ENCODE measurements at regions not wholly inside any gene's neighbourhood (a gene's known extent, or its start where the extent isn't known, plus 50 kb on each side); places are given as distances from the start of the nearest gene placed in this dataset.

DNA sequence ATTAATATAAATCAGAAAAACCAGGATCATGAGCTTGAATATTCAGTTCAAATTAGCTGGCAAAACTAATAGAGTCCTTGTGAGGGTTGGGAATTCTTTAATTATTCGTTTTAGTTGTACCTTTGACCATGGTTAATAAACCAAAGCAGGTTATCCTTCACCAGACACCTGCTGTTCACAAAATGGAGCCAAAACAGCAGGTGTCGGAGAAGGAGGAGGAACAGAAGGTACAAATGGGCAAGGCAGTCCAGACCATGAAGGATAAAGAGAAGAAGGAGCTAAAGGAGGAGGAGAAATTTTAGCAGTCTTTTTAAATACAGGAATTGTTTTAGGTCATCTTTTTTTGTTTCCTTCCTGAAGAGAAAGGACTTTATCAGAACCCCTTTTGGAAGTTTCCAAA lies 106.1 kb downstream of the NHLRC3 start:
- Histone ChIP-seq H3K36me3 (ENCODE audit: insufficient read depth, low read length) (no peaks in the 10 kb centered on the region), H3K4me1 (ENCODE audit: insufficient read depth, low read length) (no peaks in the 10 kb centered on the region), H3K4me3 (ENCODE audit: low read length) (no peak overlapping the region), H3K27me3 (ENCODE audit: control insufficient read depth in 1 of 2, insufficient read depth in 2 of 2, low read length in 2 of 2) (peaks cover 0 to 5% of the 10 kb centered on the region in 2 experiments), H3K27ac (ENCODE audit: low read depth in 1 of 2, low read length in 2 of 2) (no peak overlapping the region), H3K9me3 (ENCODE audit: control insufficient read depth in 1 of 2, insufficient read depth in 1 of 2, low read length in 2 of 2) (no peaks in the 10 kb centered on the region)
- Mint-ChIP-seq H3K27me3 (peaks cover 35% of the 10 kb centered on the region), H3K27ac (no peak overlapping the region), H3K4me1 (ENCODE audit: low read depth) (no peaks in the 10 kb centered on the region), H3K4me3 (no peak overlapping the region), H3K9me3 (no peaks in the 10 kb centered on the region), H3K36me3 (ENCODE audit: low read depth) (no peaks in the 10 kb centered on the region)
- CTCF ChIA-PET: interaction anchor here (1.6 kb wide), 1 partner anchor 11 kb away, joined by 3 read pairs; no protein-coding TSS in a partner anchor
- ATAC-seq (ENCODE audit: poor library complexity): no peak
- no peak for DNase-seq
- intact Hi-C loops (cut with DNase I, micrococcal nuclease): no loop called here
- TF ChIP-seq, protein P1, sequence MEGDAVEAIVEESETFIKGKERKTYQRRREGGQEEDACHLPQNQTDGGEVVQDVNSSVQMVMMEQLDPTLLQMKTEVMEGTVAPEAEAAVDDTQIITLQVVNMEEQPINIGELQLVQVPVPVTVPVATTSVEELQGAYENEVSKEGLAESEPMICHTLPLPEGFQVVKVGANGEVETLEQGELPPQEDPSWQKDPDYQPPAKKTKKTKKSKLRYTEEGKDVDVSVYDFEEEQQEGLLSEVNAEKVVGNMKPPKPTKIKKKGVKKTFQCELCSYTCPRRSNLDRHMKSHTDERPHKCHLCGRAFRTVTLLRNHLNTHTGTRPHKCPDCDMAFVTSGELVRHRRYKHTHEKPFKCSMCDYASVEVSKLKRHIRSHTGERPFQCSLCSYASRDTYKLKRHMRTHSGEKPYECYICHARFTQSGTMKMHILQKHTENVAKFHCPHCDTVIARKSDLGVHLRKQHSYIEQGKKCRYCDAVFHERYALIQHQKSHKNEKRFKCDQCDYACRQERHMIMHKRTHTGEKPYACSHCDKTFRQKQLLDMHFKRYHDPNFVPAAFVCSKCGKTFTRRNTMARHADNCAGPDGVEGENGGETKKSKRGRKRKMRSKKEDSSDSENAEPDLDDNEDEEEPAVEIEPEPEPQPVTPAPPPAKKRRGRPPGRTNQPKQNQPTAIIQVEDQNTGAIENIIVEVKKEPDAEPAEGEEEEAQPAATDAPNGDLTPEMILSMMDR (IDR thresholded peaks at IDR 0.05): no peak
- POLR2A ChIA-PET: no interaction called here

DNA sequence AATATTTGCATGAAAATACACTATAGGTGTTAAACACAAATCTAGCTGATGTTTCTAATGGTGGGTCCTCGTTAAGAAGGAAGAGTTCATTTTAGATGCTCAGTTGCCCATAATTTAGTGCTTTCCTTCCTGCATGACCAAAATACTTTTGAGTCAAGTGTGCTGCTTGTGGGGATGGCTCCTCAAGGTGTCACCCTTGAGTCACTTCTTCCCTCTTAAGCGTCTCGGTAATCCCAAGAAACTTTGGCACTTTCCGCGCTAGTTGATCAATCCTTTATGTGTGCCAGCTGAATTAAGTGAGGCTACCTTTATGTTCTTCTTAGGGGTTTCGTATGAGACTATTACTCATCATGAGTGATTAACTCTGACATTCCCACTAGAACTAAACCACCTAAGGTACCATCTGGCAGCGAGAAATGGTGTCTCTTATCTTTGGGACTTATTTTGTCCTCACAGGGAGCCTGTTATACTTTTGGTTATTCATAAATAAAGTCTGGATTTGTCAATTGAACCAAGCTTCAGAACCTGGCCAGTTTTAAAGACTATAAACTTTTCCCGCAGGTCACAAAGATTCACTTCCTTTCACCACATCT lies 106.8 kb downstream of the NHLRC3 start:
- CTCF ChIA-PET: interaction anchor here (1.6 kb wide), 1 partner anchor 10 kb away, joined by 3 read pairs; no protein-coding TSS in a partner anchor
- no peak for ATAC-seq (ENCODE audit: poor library complexity)
- Mint-ChIP-seq H3K27me3 (peaks cover 38% of the 10 kb centered on the region), H3K4me1 (ENCODE audit: low read depth) (no peaks in the 10 kb centered on the region), H3K36me3 (ENCODE audit: low read depth) (no peaks in the 10 kb centered on the region), H3K27ac (no peak overlapping the region), H3K9me3 (no peaks in the 10 kb centered on the region), H3K4me3 (no peak overlapping the region)
- no peak overlapping the region for H3K4me3 ChIP-seq (ENCODE audit: low read length)
- intact Hi-C loops (cut with DNase I, micrococcal nuclease): no loop called here
- H3K27me3 ChIP-seq (ENCODE audit: control insufficient read depth in 1 of 2, insufficient read depth in 2 of 2, low read length in 2 of 2): peaks cover 0 to 5% of the 10 kb centered on the region in 2 experiments
- TF ChIP-seq, protein P1 (IDR thresholded peaks at IDR 0.05): peak; percentile 12
- H3K9me3 ChIP-seq (ENCODE audit: control insufficient read depth in 1 of 2, insufficient read depth in 1 of 2, low read length in 2 of 2): no peaks in the 10 kb centered on the region
- DNase-seq: peak in 4 of 14 experiments; percentile 3 to 41 (median 18)
- POLR2A ChIA-PET: no interaction called here
- no peaks in the 10 kb centered on the region for H3K36me3 ChIP-seq (ENCODE audit: insufficient read depth, low read length)
- no peaks in the 10 kb centered on the region for H3K4me1 ChIP-seq (ENCODE audit: insufficient read depth, low read length)
- H3K27ac ChIP-seq (ENCODE audit: low read depth in 1 of 2, low read length in 2 of 2): no peak overlapping the region

GRCh38 chr13:39148513-39148961 lies 110.3 kb downstream of the NHLRC3 start:
- Mint-ChIP-seq H3K4me1 (ENCODE audit: low read depth) (no peaks in the 10 kb centered on the region), H3K27ac (no peak overlapping the region), H3K36me3 (ENCODE audit: low read depth) (no peaks in the 10 kb centered on the region), H3K27me3 (peaks cover 37% of the 10 kb centered on the region), H3K4me3 (no peak overlapping the region), H3K9me3 (peaks cover 2% of the 10 kb centered on the region)
- Histone ChIP-seq H3K36me3 (ENCODE audit: insufficient read depth, low read length) (no peaks in the 10 kb centered on the region), H3K4me3 (ENCODE audit: low read length) (no peak overlapping the region), H3K9me3 (ENCODE audit: control insufficient read depth in 1 of 2, insufficient read depth in 1 of 2, low read length in 2 of 2) (no peaks in the 10 kb centered on the region), H3K4me1 (ENCODE audit: insufficient read depth, low read length) (no peaks in the 10 kb centered on the region), H3K27ac (ENCODE audit: low read depth in 1 of 2, low read length in 2 of 2) (no peak overlapping the region), H3K27me3 (ENCODE audit: control insufficient read depth in 1 of 2, insufficient read depth in 2 of 2, low read length in 2 of 2) (peaks cover 0 to 5% of the 10 kb centered on the region in 2 experiments)
- no peak for DNase-seq
- no peak for ATAC-seq (ENCODE audit: poor library complexity)
- intact Hi-C loops (cut with DNase I, micrococcal nuclease): no loop called here
- ChIA-PET CTCF (no interaction called here), POLR2A (no interaction called here)
- TF ChIP-seq, protein P1 (IDR thresholded peaks at IDR 0.05): no peak
